ENCODE measurements at regions not wholly inside any gene's neighbourhood (a gene's known extent, or its start where the extent isn't known, plus 50 kb on each side); places are given as distances from the start of the nearest gene placed in this dataset.

DNA sequence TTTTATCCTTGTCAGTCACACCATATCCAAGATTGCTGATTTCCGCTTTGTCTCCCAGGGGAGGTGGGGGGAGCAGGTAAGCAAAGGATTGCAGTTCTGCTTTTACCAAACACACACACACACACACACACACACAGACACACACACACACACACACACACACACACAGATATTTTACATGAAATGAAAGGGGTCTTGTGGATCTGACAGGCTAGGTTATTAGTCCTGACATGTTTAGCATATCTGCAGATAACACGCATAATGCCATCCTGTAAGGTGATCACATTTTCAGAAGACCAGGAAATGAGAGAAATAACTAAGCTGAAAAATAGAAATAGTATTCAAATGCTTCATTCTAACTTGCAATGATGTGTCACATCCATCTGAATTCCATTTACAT is 1113.3 kb downstream of the CDH8 start:
- TF ChIP-seq, protein P1, sequence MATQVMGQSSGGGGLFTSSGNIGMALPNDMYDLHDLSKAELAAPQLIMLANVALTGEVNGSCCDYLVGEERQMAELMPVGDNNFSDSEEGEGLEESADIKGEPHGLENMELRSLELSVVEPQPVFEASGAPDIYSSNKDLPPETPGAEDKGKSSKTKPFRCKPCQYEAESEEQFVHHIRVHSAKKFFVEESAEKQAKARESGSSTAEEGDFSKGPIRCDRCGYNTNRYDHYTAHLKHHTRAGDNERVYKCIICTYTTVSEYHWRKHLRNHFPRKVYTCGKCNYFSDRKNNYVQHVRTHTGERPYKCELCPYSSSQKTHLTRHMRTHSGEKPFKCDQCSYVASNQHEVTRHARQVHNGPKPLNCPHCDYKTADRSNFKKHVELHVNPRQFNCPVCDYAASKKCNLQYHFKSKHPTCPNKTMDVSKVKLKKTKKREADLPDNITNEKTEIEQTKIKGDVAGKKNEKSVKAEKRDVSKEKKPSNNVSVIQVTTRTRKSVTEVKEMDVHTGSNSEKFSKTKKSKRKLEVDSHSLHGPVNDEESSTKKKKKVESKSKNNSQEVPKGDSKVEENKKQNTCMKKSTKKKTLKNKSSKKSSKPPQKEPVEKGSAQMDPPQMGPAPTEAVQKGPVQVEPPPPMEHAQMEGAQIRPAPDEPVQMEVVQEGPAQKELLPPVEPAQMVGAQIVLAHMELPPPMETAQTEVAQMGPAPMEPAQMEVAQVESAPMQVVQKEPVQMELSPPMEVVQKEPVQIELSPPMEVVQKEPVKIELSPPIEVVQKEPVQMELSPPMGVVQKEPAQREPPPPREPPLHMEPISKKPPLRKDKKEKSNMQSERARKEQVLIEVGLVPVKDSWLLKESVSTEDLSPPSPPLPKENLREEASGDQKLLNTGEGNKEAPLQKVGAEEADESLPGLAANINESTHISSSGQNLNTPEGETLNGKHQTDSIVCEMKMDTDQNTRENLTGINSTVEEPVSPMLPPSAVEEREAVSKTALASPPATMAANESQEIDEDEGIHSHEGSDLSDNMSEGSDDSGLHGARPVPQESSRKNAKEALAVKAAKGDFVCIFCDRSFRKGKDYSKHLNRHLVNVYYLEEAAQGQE (IDR thresholded peaks at IDR 0.05; ENCODE audit: insufficient read depth in 1 of 2, low read depth in 2 of 2, low read length in 2 of 2), result no peak
- TF ChIP-seq TAF1 (IDR thresholded peaks at IDR 0.05; ENCODE audit: borderline replicate concordance, insufficient read depth, low read length), result no peak
- TF ChIP-seq POLR2AphosphoS5 (IDR thresholded peaks at IDR 0.05; ENCODE audit: low read depth, low read length), result no peak
- TF ChIP-seq SIN3A (IDR thresholded peaks at IDR 0.05; ENCODE audit: borderline replicate concordance, insufficient read depth, low read length), result no peak
- no peak for TF ChIP-seq FOXP2 (optimal IDR thresholded peaks at IDR 0.05; ENCODE audit: borderline replicate concordance, extremely low read depth, extremely low read length, insufficient read depth)

All from PFSK-1 (cell line).